ENCODE measurements at regions not wholly inside any gene's neighbourhood (a gene's known extent, or its start where the extent isn't known, plus 50 kb on each side); places are given as distances from the start of the nearest gene placed in this dataset.

- Histone ChIP-seq H3K4me3 (ENCODE audit: low read length) (no peak overlapping the region), H3K27me3 (ENCODE audit: control insufficient read depth, insufficient read depth) (no peaks in the 10 kb centered on the region), H3K27ac (ENCODE audit: low read length) (no peak overlapping the region), H3K4me1 (ENCODE audit: control insufficient read depth, insufficient read depth, low read length) (no peaks in the 10 kb centered on the region), H3K9me3 (ENCODE audit: control insufficient read depth, low read length) (no peaks in the 10 kb centered on the region)
- WGBS: 64% methylated on average over 2 of the region's 2 CpGs
- intact Hi-C loops (cut with DNase I): no loop called here
- no peak for ATAC-seq
- no peak for DNase-seq
Measured at GRCh38 chr7:145339319-145339718, 503.5 kb upstream of the TPK1 start.

- Histone ChIP-seq H3K4me1 (ENCODE audit: control insufficient read depth, insufficient read depth, low read length) (no peaks in the 10 kb centered on the region), H3K27ac (ENCODE audit: low read length) (no peak overlapping the region), H3K4me3 (ENCODE audit: low read length) (no peak overlapping the region), H3K9me3 (ENCODE audit: control insufficient read depth, low read length) (no peaks in the 10 kb centered on the region), H3K27me3 (ENCODE audit: control insufficient read depth, insufficient read depth) (no peaks in the 10 kb centered on the region)
- intact Hi-C loops (cut with DNase I): no loop called here
- ATAC-seq (no peak), DNase-seq (peak in 1 of 3 donors; percentile 5)
- WGBS: 81% methylated on average over 7 of the region's 7 CpGs
Measured at GRCh38 chr7:145331522-145331921, 495.7 kb upstream of the TPK1 start.

- ATAC-seq (no peak), DNase-seq (no peak)
- intact Hi-C loops (cut with DNase I): no loop called here
- H3K4me1 ChIP-seq (ENCODE audit: control insufficient read depth, insufficient read depth, low read length): no peaks in the 10 kb centered on the region
- H3K27me3 ChIP-seq (ENCODE audit: control insufficient read depth, insufficient read depth): no peaks in the 10 kb centered on the region
- WGBS: 45% methylated on average over 2 of the region's 2 CpGs
- H3K4me3 ChIP-seq (ENCODE audit: low read length): no peak overlapping the region
- no peak overlapping the region for H3K27ac ChIP-seq (ENCODE audit: low read length)
- H3K9me3 ChIP-seq (ENCODE audit: control insufficient read depth, low read length): no peaks in the 10 kb centered on the region
Measured at GRCh38 chr7:145331076-145331475, 495.2 kb upstream of the TPK1 start.

- Histone ChIP-seq H3K27me3 (ENCODE audit: control insufficient read depth, insufficient read depth) (no peaks in the 10 kb centered on the region), H3K9me3 (ENCODE audit: control insufficient read depth, low read length) (no peaks in the 10 kb centered on the region), H3K4me1 (ENCODE audit: control insufficient read depth, insufficient read depth, low read length) (no peaks in the 10 kb centered on the region), H3K4me3 (ENCODE audit: low read length) (no peak overlapping the region), H3K27ac (ENCODE audit: low read length) (no peak overlapping the region)
- DNase-seq (no peak), ATAC-seq (no peak)
- 75% methylated on average over 1 of the region's 1 CpG for WGBS
- intact Hi-C loops (cut with DNase I): no loop called here
Measured at GRCh38 chr7:145327646-145328045, 491.8 kb upstream of the TPK1 start.

GRCh38 chr7:145324081-145324480 is 488.2 kb upstream of the TPK1 start:
- no peak overlapping the region for H3K27ac ChIP-seq (ENCODE audit: low read length)
- H3K4me1 ChIP-seq (ENCODE audit: control insufficient read depth, insufficient read depth, low read length): no peaks in the 10 kb centered on the region
- WGBS: 93% methylated on average over 21 of the region's 21 CpGs
- DNase-seq (peak in 1 of 3 donors; percentile 7), ATAC-seq (no peak)
- H3K27me3 ChIP-seq (ENCODE audit: control insufficient read depth, insufficient read depth): no peaks in the 10 kb centered on the region
- H3K4me3 ChIP-seq (ENCODE audit: low read length): no peak overlapping the region
- intact Hi-C loops (cut with DNase I): no loop called here
- no peaks in the 10 kb centered on the region for H3K9me3 ChIP-seq (ENCODE audit: control insufficient read depth, low read length)

GRCh38 chr7:145313551-145313950 is 477.7 kb upstream of the TPK1 start:
- ATAC-seq: no peak
- intact Hi-C loops (cut with DNase I): no loop called here
- no peak overlapping the region for H3K4me3 ChIP-seq (ENCODE audit: low read length)
- 61% methylated on average over 2 of the region's 2 CpGs for WGBS
- H3K27me3 ChIP-seq (ENCODE audit: control insufficient read depth, insufficient read depth): no peaks in the 10 kb centered on the region
- no peaks in the 10 kb centered on the region for H3K4me1 ChIP-seq (ENCODE audit: control insufficient read depth, insufficient read depth, low read length)
- H3K9me3 ChIP-seq (ENCODE audit: control insufficient read depth, low read length): no peaks in the 10 kb centered on the region
- no peak overlapping the region for H3K27ac ChIP-seq (ENCODE audit: low read length)
- no peak for DNase-seq

GRCh38 chr7:145293754-145294153 is 457.9 kb upstream of the TPK1 start:
- intact Hi-C loops (cut with DNase I): no loop called here
- WGBS: 54% methylated on average over 1 of the region's 1 CpG
- Histone ChIP-seq H3K27ac (ENCODE audit: low read length) (no peak overlapping the region), H3K9me3 (ENCODE audit: control insufficient read depth, low read length) (no peaks in the 10 kb centered on the region), H3K4me3 (ENCODE audit: low read length) (no peak overlapping the region), H3K27me3 (ENCODE audit: control insufficient read depth, insufficient read depth) (no peaks in the 10 kb centered on the region), H3K4me1 (ENCODE audit: control insufficient read depth, insufficient read depth, low read length) (no peaks in the 10 kb centered on the region)
- ATAC-seq: peak in 1 of 2 donors; percentile 71
- no peak for DNase-seq

- 28% methylated on average over 1 of the region's 1 CpG for WGBS
- peak in 1 of 2 donors; percentile 77 for ATAC-seq
Measured at GRCh38 chr7:145293228-145293701, 457.4 kb upstream of the TPK1 start.

GRCh38 chr7:145289384-145289783 is 453.5 kb upstream of the TPK1 start:
- Histone ChIP-seq H3K4me1 (ENCODE audit: control insufficient read depth, insufficient read depth, low read length) (no peaks in the 10 kb centered on the region), H3K27ac (ENCODE audit: low read length) (no peak overlapping the region), H3K9me3 (ENCODE audit: control insufficient read depth, low read length) (no peaks in the 10 kb centered on the region), H3K4me3 (ENCODE audit: low read length) (no peak overlapping the region), H3K27me3 (ENCODE audit: control insufficient read depth, insufficient read depth) (no peaks in the 10 kb centered on the region)
- ATAC-seq: no peak
- intact Hi-C loops (cut with DNase I): no loop called here
- 84% methylated on average over 6 of the region's 6 CpGs for WGBS
- DNase-seq: no peak

More at GRCh38 chr7:145293228-145293701, 457.4 kb upstream of the TPK1 start:
- Histone ChIP-seq H3K4me1 (ENCODE audit: control insufficient read depth, insufficient read depth, low read length) (no peaks in the 10 kb centered on the region), H3K9me3 (ENCODE audit: control insufficient read depth, low read length) (no peaks in the 10 kb centered on the region), H3K27me3 (ENCODE audit: control insufficient read depth, insufficient read depth) (no peaks in the 10 kb centered on the region), H3K4me3 (ENCODE audit: low read length) (no peak overlapping the region), H3K27ac (ENCODE audit: low read length) (no peak overlapping the region)
- no peak for DNase-seq
- intact Hi-C loops (cut with DNase I): no loop called here

GRCh38 chr7:145276118-145276517 is 440.3 kb upstream of the TPK1 start:
- H3K9me3 ChIP-seq (ENCODE audit: control insufficient read depth, low read length): no peaks in the 10 kb centered on the region
- no peaks in the 10 kb centered on the region for H3K4me1 ChIP-seq (ENCODE audit: control insufficient read depth, insufficient read depth, low read length)
- no peaks in the 10 kb centered on the region for H3K27me3 ChIP-seq (ENCODE audit: control insufficient read depth, insufficient read depth)
- ATAC-seq (no peak), DNase-seq (no peak)
- no peak overlapping the region for H3K4me3 ChIP-seq (ENCODE audit: low read length)
- H3K27ac ChIP-seq (ENCODE audit: low read length): no peak overlapping the region
- intact Hi-C loops (cut with DNase I): no loop called here

- H3K4me3 ChIP-seq (ENCODE audit: low read length): no peak overlapping the region
- DNase-seq (peak in 1 of 3 donors; percentile 32), ATAC-seq (no peak)
- no peaks in the 10 kb centered on the region for H3K4me1 ChIP-seq (ENCODE audit: control insufficient read depth, insufficient read depth, low read length)
- H3K9me3 ChIP-seq (ENCODE audit: control insufficient read depth, low read length): no peaks in the 10 kb centered on the region
- H3K27me3 ChIP-seq (ENCODE audit: control insufficient read depth, insufficient read depth): no peaks in the 10 kb centered on the region
- WGBS: 84% methylated on average over 28 of the region's 28 CpGs
- H3K27ac ChIP-seq (ENCODE audit: low read length): no peak overlapping the region
- intact Hi-C loops (cut with DNase I): no loop called here
Measured at GRCh38 chr7:145269418-145270161, 433.7 kb upstream of the TPK1 start.

- Histone ChIP-seq H3K4me3 (ENCODE audit: low read length) (no peak overlapping the region), H3K4me1 (ENCODE audit: control insufficient read depth, insufficient read depth, low read length) (no peaks in the 10 kb centered on the region), H3K27ac (ENCODE audit: low read length) (no peak overlapping the region), H3K27me3 (ENCODE audit: control insufficient read depth, insufficient read depth) (no peaks in the 10 kb centered on the region), H3K9me3 (ENCODE audit: control insufficient read depth, low read length) (no peaks in the 10 kb centered on the region)
- intact Hi-C loops (cut with DNase I): no loop called here
- ATAC-seq (no peak), DNase-seq (no peak)
- WGBS: 63% methylated on average over 4 of the region's 4 CpGs
Measured at GRCh38 chr7:145265180-145265579, 429.3 kb upstream of the TPK1 start.
